ENCODE measurements at regions not wholly inside any gene's neighbourhood (a gene's known extent, or its start where the extent isn't known, plus 50 kb on each side); places are given as distances from the start of the nearest gene placed in this dataset.

- Histone ChIP-seq H3K4me3 (no peak overlapping the region), H3K79me2 (ENCODE audit: low read depth) (no peaks in the 10 kb centered on the region), H3K27ac (no peak overlapping the region), H4K20me1 (ENCODE audit: insufficient read depth) (no peaks in the 10 kb centered on the region), H3K27me3 (ENCODE audit: insufficient read depth, low read depth) (no peaks in the 10 kb centered on the region), H3K9me3 (ENCODE audit: insufficient read depth, low read depth) (no peaks in the 10 kb centered on the region), H3K4me1 (replicated peaks; ENCODE audit: insufficient read depth) (no peaks in the 10 kb centered on the region), H2AFZ (no peak overlapping the region), H3F3A (ENCODE audit: insufficient read depth, low read depth) (no peaks in the 10 kb centered on the region), H3K36me3 (ENCODE audit: low read depth) (no peaks in the 10 kb centered on the region), H3K9me2 (ENCODE audit: insufficient read depth) (no peaks in the 10 kb centered on the region; the same call in 1 of the 2 replicates), H3K4me2 (no peak overlapping the region)
- ChIA-PET POLR2A (ENCODE audit: unreplicated experiment) (no interaction called here), CTCF (no interaction called here)
- no TSS peak for BruUV-seq (replicated peaks)
- TF ChIP-seq EZH2 (IDR thresholded peaks at IDR 0.05; ENCODE audit: low read depth) = no peak
- TF ChIP-seq, protein P1, sequence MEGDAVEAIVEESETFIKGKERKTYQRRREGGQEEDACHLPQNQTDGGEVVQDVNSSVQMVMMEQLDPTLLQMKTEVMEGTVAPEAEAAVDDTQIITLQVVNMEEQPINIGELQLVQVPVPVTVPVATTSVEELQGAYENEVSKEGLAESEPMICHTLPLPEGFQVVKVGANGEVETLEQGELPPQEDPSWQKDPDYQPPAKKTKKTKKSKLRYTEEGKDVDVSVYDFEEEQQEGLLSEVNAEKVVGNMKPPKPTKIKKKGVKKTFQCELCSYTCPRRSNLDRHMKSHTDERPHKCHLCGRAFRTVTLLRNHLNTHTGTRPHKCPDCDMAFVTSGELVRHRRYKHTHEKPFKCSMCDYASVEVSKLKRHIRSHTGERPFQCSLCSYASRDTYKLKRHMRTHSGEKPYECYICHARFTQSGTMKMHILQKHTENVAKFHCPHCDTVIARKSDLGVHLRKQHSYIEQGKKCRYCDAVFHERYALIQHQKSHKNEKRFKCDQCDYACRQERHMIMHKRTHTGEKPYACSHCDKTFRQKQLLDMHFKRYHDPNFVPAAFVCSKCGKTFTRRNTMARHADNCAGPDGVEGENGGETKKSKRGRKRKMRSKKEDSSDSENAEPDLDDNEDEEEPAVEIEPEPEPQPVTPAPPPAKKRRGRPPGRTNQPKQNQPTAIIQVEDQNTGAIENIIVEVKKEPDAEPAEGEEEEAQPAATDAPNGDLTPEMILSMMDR (conservative IDR thresholded peaks at IDR 0.05) = no peak
- intact Hi-C loops (cut with micrococcal nuclease; ENCODE audit: unreplicated experiment) = no loop called here
- no peak for DNase-seq
Measured at GRCh38 chr2:51289045-51289444, 257.1 kb upstream of the NRXN1 start.

GRCh38 chr2:51268191-51268590 lies 236.3 kb upstream of the NRXN1 start:
- Histone ChIP-seq H3K79me2 (ENCODE audit: low read depth) (no peaks in the 10 kb centered on the region), H3K4me2 (no peak overlapping the region), H3K4me1 (replicated peaks; ENCODE audit: insufficient read depth) (no peaks in the 10 kb centered on the region), H2AFZ (no peak overlapping the region), H3K36me3 (ENCODE audit: low read depth) (no peaks in the 10 kb centered on the region), H3K9me2 (ENCODE audit: insufficient read depth) (no peaks in the 10 kb centered on the region), H3K27me3 (ENCODE audit: insufficient read depth, low read depth) (no peaks in the 10 kb centered on the region), H3K27ac (no peak overlapping the region), H4K20me1 (ENCODE audit: insufficient read depth) (no peaks in the 10 kb centered on the region), H3F3A (ENCODE audit: insufficient read depth, low read depth) (no peaks in the 10 kb centered on the region), H3K4me3 (no peak overlapping the region), H3K9me3 (ENCODE audit: insufficient read depth, low read depth) (no peaks in the 10 kb centered on the region)
- ChIA-PET POLR2A (ENCODE audit: unreplicated experiment) (no interaction called here), CTCF (no interaction called here)
- TF ChIP-seq, protein P1 (conservative IDR thresholded peaks at IDR 0.05) = no peak
- TF ChIP-seq EZH2 (IDR thresholded peaks at IDR 0.05; ENCODE audit: low read depth) = no peak
- no TSS peak for BruUV-seq (replicated peaks)
- DNase-seq = no peak
- intact Hi-C loops (cut with micrococcal nuclease; ENCODE audit: unreplicated experiment) = no loop called here

DNA sequence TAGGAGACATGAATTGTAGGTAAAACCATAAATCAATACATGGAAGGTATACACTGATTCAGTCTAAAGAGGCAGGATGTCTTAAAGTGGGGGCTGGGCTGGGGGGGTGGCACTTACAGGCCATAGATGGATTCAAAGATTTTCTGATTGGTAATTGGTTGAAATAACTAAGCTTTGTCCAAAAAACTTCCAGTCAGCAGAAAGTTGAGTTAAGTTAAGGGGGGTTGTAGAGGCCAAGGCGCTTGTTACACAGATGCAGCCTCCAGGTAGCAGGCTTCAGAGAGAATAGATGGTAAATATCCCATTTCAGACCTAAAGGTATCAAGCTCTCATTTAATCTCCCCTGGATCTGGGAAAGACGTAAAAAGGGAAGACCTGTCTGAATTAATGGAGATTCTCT lies 233.6 kb upstream of the NRXN1 start:
- no peaks in the 10 kb centered on the region for H3K9me3 ChIP-seq (ENCODE audit: insufficient read depth, low read depth)
- 0 out of 2 replicates have a peak, but pooled peaks cover 5% of the 10 kb centered on the region for H3K9me2 ChIP-seq (ENCODE audit: insufficient read depth)
- ChIA-PET POLR2A (ENCODE audit: unreplicated experiment) (no interaction called here), CTCF (no interaction called here)
- H4K20me1 ChIP-seq (ENCODE audit: insufficient read depth) = no peaks in the 10 kb centered on the region
- no peak overlapping the region for H3K4me2 ChIP-seq
- no peaks in the 10 kb centered on the region for H3K27me3 ChIP-seq (ENCODE audit: insufficient read depth, low read depth)
- H3K27ac ChIP-seq = no peak overlapping the region
- no TSS peak for BruUV-seq (replicated peaks)
- no peaks in the 10 kb centered on the region for H3K4me1 ChIP-seq (replicated peaks; ENCODE audit: insufficient read depth)
- H3K79me2 ChIP-seq (ENCODE audit: low read depth) = no peaks in the 10 kb centered on the region
- H3F3A ChIP-seq (ENCODE audit: insufficient read depth, low read depth) = no peaks in the 10 kb centered on the region
- no peak overlapping the region for H3K4me3 ChIP-seq
- intact Hi-C loops (cut with micrococcal nuclease; ENCODE audit: unreplicated experiment) = no loop called here
- no peak overlapping the region for H2AFZ ChIP-seq
- TF ChIP-seq, protein P1 (conservative IDR thresholded peaks at IDR 0.05) = no peak
- no peak for TF ChIP-seq EZH2 (IDR thresholded peaks at IDR 0.05; ENCODE audit: low read depth)
- DNase-seq = no peak
- H3K36me3 ChIP-seq (ENCODE audit: low read depth) = no peaks in the 10 kb centered on the region

All from PC-9 (cell line).